ENCODE measurements at regions not wholly inside any gene's neighbourhood (a gene's known extent, or its start where the extent isn't known, plus 50 kb on each side); places are given as distances from the start of the nearest gene placed in this dataset.

DNA sequence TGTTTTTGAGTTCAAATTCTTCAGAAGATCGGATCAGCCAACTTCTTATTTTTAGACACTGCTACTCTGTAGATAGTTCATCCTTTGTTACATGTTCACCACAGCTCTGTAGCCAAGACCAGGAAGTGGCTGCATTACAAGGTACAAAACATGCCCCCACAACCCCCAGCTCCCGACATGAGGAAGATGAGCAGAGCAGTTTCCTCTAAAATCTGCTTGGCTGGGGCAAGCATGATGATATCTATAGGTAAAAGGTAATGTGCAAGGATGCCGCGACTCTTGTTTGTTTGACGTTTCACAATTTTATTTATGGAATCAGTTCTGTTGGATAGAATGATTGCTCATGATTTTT is 126.5 kb upstream of the GRM7 start:
- no peak overlapping the region for H3K27ac Mint-ChIP-seq
- no peak for ATAC-seq (ENCODE audit: low read depth in 2 of 2)
- no peaks in the 10 kb centered on the region for H3K36me3 Mint-ChIP-seq
- Histone ChIP-seq H3K36me3 (ENCODE audit: control insufficient read depth, insufficient read depth, low read length) (no peaks in the 10 kb centered on the region), H3K27ac (ENCODE audit: insufficient read depth, low read length, poor library complexity, severe bottlenecking) (no peak overlapping the region), H3K4me3 (ENCODE audit: low read depth, low read length) (no peak overlapping the region), H3K27me3 (ENCODE audit: control insufficient read depth, insufficient read depth, low read length) (no peaks in the 10 kb centered on the region), H3K9me3 (ENCODE audit: control insufficient read depth in 2 of 2, low read length in 2 of 2) (no peaks in the 10 kb centered on the region), H3K4me1 (ENCODE audit: control insufficient read depth, insufficient read depth, low read length, poor library complexity, severe bottlenecking) (no peaks in the 10 kb centered on the region)
- H3K4me1 Mint-ChIP-seq = no peaks in the 10 kb centered on the region
- H3K4me3 Mint-ChIP-seq = no peak overlapping the region
- H3K27me3 Mint-ChIP-seq = no peaks in the 10 kb centered on the region
- peaks cover 0 to 13% (median 9%) of the 10 kb centered on the region in 7 donors for H3K9me3 Mint-ChIP-seq
- DNase-seq = no peak

DNA sequence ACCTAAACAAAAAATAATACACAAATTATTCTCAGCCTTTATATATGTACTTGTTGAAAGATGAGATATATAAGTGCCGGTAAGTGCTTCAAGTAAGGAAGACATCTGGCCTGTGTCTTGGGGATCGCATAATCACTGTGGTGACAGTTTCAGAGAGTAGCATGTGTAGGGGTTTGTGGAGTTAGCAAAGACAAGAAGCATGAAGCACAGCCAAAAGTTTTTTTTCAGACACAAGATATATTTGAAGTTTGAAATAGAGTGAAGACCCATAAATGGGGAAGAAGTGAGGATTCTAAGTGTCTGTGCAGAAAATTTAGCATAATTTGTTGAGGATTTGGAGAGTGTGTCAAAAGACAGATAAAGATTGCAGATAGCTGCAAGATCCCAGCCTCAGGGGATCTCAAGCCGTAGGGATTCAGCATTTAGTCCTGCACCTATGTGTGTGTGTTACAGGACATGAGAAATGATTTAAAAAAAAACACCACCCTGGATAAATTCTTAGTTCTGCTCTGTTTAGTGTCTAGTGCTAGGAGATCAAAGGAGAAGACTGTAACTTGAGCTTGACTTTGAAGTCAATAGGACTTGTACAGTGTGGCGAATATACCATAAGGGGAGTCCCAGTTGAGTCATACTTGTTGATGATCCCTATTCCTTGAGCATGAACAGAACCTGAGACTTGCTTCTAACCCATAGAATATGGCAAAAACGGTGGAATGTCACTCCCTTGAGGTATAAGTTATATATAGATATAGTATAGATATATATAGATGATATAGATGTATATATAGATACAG is 123.9 kb upstream of the GRM7 start:
- Mint-ChIP-seq H3K4me1 (no peaks in the 10 kb centered on the region), H3K27me3 (no peaks in the 10 kb centered on the region), H3K9me3 (peaks cover 2 to 15% (median 8%) of the 10 kb centered on the region in 7 donors), H3K27ac (no peak overlapping the region), H3K36me3 (no peaks in the 10 kb centered on the region), H3K4me3 (no peak overlapping the region)
- no peaks in the 10 kb centered on the region for H3K27me3 ChIP-seq (ENCODE audit: control insufficient read depth, insufficient read depth, low read length)
- H3K36me3 ChIP-seq (ENCODE audit: control insufficient read depth, insufficient read depth, low read length) = no peaks in the 10 kb centered on the region
- H3K4me3 ChIP-seq (ENCODE audit: low read depth, low read length) = no peak overlapping the region
- no peak for ATAC-seq (ENCODE audit: low read depth in 2 of 2)
- H3K27ac ChIP-seq (ENCODE audit: insufficient read depth, low read length, poor library complexity, severe bottlenecking) = no peak overlapping the region
- DNase-seq = no peak
- no peaks in the 10 kb centered on the region for H3K4me1 ChIP-seq (ENCODE audit: control insufficient read depth, insufficient read depth, low read length, poor library complexity, severe bottlenecking)
- peaks cover 0 to 4% of the 10 kb centered on the region in 2 experiments for H3K9me3 ChIP-seq (ENCODE audit: control insufficient read depth in 2 of 2, low read length in 2 of 2)

DNA sequence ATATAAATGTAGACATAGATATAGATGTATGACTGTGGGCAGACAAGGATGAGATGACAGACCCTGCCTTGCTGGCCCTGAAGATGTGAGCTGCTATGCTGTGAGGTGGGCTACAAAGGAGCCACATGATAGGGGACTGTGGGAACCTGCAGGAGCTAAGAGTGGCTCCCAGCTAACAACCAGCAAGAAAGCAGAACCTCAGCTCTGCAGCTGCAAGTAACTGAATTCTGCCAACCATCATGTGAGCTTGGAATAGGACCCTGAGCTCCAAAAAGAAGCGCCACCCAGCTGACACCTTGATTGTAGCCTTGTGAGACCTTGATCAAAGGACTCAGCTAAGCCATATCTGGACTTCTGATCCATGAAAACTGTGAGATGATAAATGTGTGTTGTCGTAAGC is 123.3 kb upstream of the GRM7 start:
- no peak overlapping the region for H3K4me3 Mint-ChIP-seq
- H3K4me3 ChIP-seq (ENCODE audit: low read depth, low read length) = no peak overlapping the region
- no peak overlapping the region for H3K27ac ChIP-seq (ENCODE audit: insufficient read depth, low read length, poor library complexity, severe bottlenecking)
- H3K27me3 ChIP-seq (ENCODE audit: control insufficient read depth, insufficient read depth, low read length) = no peaks in the 10 kb centered on the region
- H3K36me3 ChIP-seq (ENCODE audit: control insufficient read depth, insufficient read depth, low read length) = no peaks in the 10 kb centered on the region
- ATAC-seq (ENCODE audit: low read depth in 2 of 2) (no peak), DNase-seq (no peak)
- peaks cover 0 to 4% of the 10 kb centered on the region in 2 experiments for H3K9me3 ChIP-seq (ENCODE audit: control insufficient read depth in 2 of 2, low read length in 2 of 2)
- H3K9me3 Mint-ChIP-seq = peaks cover 2 to 15% (median 8%) of the 10 kb centered on the region in 7 donors
- no peaks in the 10 kb centered on the region for H3K4me1 ChIP-seq (ENCODE audit: control insufficient read depth, insufficient read depth, low read length, poor library complexity, severe bottlenecking)
- no peak overlapping the region for H3K27ac Mint-ChIP-seq
- H3K4me1 Mint-ChIP-seq = no peaks in the 10 kb centered on the region
- no peaks in the 10 kb centered on the region for H3K27me3 Mint-ChIP-seq
- no peaks in the 10 kb centered on the region for H3K36me3 Mint-ChIP-seq

DNA sequence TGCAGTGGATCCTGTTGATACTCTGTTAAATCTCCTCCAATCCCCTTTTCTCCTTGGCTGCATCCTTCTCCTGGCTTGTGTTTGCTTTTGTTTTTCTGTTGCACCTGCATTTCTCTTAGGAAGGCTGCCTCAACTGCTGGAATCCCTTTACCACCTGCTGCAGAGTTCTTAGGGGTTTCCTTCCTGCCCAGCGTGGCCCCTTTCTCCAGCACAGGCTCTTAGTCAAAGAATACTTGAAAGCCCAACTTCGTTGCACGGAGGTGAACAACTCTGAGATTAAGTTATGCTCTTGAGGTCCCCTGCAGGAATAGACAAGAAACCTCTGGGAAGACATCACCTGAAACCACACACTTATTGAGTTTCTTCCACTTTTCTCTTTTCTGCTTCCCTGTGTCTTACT is 121.6 kb upstream of the GRM7 start:
- Histone ChIP-seq H3K36me3 (ENCODE audit: control insufficient read depth, insufficient read depth, low read length) (no peaks in the 10 kb centered on the region), H3K27me3 (ENCODE audit: control insufficient read depth, insufficient read depth, low read length) (no peaks in the 10 kb centered on the region), H3K9me3 (ENCODE audit: control insufficient read depth in 2 of 2, low read length in 2 of 2) (peaks cover 0 to 4% of the 10 kb centered on the region in 2 experiments), H3K4me3 (ENCODE audit: low read depth, low read length) (no peak overlapping the region), H3K4me1 (ENCODE audit: control insufficient read depth, insufficient read depth, low read length, poor library complexity, severe bottlenecking) (no peaks in the 10 kb centered on the region), H3K27ac (ENCODE audit: insufficient read depth, low read length, poor library complexity, severe bottlenecking) (no peak overlapping the region)
- H3K27me3 Mint-ChIP-seq = no peaks in the 10 kb centered on the region
- no peak overlapping the region for H3K27ac Mint-ChIP-seq
- ATAC-seq (ENCODE audit: low read depth in 2 of 2) = no peak
- H3K36me3 Mint-ChIP-seq = no peaks in the 10 kb centered on the region
- no peak for DNase-seq
- H3K4me1 Mint-ChIP-seq = no peaks in the 10 kb centered on the region
- H3K4me3 Mint-ChIP-seq = no peak overlapping the region
- peaks cover 3 to 16% (median 8%) of the 10 kb centered on the region in 7 donors for H3K9me3 Mint-ChIP-seq

DNA sequence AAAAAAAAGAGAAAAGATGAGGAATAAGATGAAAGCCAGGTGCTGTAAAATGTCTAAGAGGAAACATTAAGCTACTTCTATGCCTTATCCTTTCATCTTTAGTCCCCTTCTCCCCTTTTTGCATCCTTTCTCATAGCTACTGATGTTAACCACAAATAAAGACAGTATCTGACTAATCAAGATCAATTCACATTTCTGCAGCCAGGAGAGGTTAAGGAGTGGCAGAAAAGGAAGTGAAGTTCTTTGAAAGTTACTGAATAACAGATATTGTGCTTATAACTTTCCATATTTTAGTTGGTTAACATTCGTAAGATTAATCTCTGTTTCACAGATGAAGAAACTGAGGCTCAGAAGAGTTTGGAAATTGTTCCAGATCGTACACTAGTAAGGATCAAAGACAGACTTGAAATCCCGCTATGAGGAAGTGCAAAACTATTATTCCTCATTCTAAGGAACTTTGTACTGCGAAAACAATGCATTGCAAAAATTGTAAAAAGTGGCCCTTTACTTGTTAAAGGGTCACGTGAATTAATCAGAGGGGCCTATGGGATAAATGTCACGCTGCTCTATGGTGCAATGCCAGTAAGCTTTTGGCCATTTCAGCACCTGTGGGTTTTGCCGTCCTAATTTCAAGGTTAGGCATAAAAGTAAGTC is 117.7 kb upstream of the GRM7 start:
- no peak overlapping the region for H3K27ac Mint-ChIP-seq

DNA sequence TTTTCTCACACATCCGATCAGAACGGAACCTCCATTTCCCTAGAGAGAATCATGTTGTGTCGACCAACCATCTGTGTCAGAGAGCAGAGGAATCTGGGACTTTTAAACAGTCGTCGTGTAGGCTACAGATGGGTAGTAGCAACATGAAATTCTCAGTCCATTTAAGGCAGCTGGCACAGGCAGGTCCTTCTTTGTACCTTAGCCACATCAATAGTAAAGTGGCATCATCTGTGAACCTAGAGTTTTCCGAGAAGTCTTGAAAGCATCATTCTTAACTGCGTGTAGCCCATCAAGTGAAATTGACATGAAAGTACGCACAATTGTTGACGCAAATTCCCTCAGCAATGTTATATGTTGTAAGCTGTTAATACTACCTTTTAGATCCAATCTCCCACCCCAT is 114.5 kb upstream of the GRM7 start:
- Histone ChIP-seq H3K36me3 (ENCODE audit: control insufficient read depth, insufficient read depth, low read length) (no peaks in the 10 kb centered on the region), H3K27me3 (ENCODE audit: control insufficient read depth, insufficient read depth, low read length) (no peaks in the 10 kb centered on the region), H3K4me1 (ENCODE audit: control insufficient read depth, insufficient read depth, low read length, poor library complexity, severe bottlenecking) (no peaks in the 10 kb centered on the region), H3K9me3 (ENCODE audit: control insufficient read depth in 2 of 2, low read length in 2 of 2) (peaks cover 0 to 3% of the 10 kb centered on the region in 2 experiments), H3K4me3 (ENCODE audit: low read depth, low read length) (no peak overlapping the region), H3K27ac (ENCODE audit: insufficient read depth, low read length, poor library complexity, severe bottlenecking) (no peak overlapping the region)
- Mint-ChIP-seq H3K27ac (no peak overlapping the region), H3K4me1 (no peaks in the 10 kb centered on the region), H3K9me3 (peaks cover 0 to 28% (median 9%) of the 10 kb centered on the region in 7 donors), H3K36me3 (no peaks in the 10 kb centered on the region), H3K27me3 (no peaks in the 10 kb centered on the region), H3K4me3 (no peak overlapping the region)
- no peak for ATAC-seq (ENCODE audit: low read depth in 2 of 2)
- no peak for DNase-seq

More for the DNA sequence above, 117.7 kb upstream of the GRM7 start:
- Histone ChIP-seq H3K9me3 (ENCODE audit: control insufficient read depth in 2 of 2, low read length in 2 of 2) (peaks cover 0 to 4% of the 10 kb centered on the region in 2 experiments), H3K27ac (ENCODE audit: insufficient read depth, low read length, poor library complexity, severe bottlenecking) (no peak overlapping the region), H3K4me3 (ENCODE audit: low read depth, low read length) (no peak overlapping the region), H3K4me1 (ENCODE audit: control insufficient read depth, insufficient read depth, low read length, poor library complexity, severe bottlenecking) (no peaks in the 10 kb centered on the region), H3K36me3 (ENCODE audit: control insufficient read depth, insufficient read depth, low read length) (no peaks in the 10 kb centered on the region), H3K27me3 (ENCODE audit: control insufficient read depth, insufficient read depth, low read length) (no peaks in the 10 kb centered on the region)
- no peak overlapping the region for H3K4me3 Mint-ChIP-seq
- H3K4me1 Mint-ChIP-seq = no peaks in the 10 kb centered on the region
- ATAC-seq (ENCODE audit: low read depth in 2 of 2) (no peak), DNase-seq (no peak)
- no peaks in the 10 kb centered on the region for H3K27me3 Mint-ChIP-seq
- peaks cover 0 to 28% (median 9%) of the 10 kb centered on the region in 7 donors for H3K9me3 Mint-ChIP-seq
- H3K36me3 Mint-ChIP-seq = no peaks in the 10 kb centered on the region

DNA sequence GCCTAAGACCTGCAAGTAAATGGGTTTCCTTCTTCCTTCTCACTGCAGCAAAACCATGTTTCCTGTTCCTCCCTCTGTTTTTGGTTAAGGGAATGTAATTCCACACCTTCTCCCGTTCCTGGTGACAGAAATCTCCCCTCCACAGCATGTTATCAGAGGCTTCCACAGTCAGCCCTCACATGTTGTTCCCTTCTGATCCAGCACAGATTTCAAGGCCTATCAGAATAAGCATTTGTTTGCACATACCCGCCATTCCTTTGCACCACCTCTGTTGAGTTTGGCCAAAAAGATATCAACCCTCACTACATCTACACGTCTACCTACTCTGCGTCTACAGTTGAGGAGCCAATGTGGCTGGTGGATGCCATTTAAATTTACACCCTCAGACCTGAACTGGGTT is 113.9 kb upstream of the GRM7 start:
- H3K9me3 Mint-ChIP-seq = peaks cover 0 to 28% (median 9%) of the 10 kb centered on the region in 7 donors
- no peaks in the 10 kb centered on the region for H3K4me1 ChIP-seq (ENCODE audit: control insufficient read depth, insufficient read depth, low read length, poor library complexity, severe bottlenecking)
- H3K27ac Mint-ChIP-seq = no peak overlapping the region
- no peaks in the 10 kb centered on the region for H3K36me3 ChIP-seq (ENCODE audit: control insufficient read depth, insufficient read depth, low read length)
- H3K27ac ChIP-seq (ENCODE audit: insufficient read depth, low read length, poor library complexity, severe bottlenecking) = no peak overlapping the region
- no peaks in the 10 kb centered on the region for H3K27me3 ChIP-seq (ENCODE audit: control insufficient read depth, insufficient read depth, low read length)
- no peak for ATAC-seq (ENCODE audit: low read depth in 2 of 2)
- H3K27me3 Mint-ChIP-seq = no peaks in the 10 kb centered on the region
- H3K9me3 ChIP-seq (ENCODE audit: control insufficient read depth in 2 of 2, low read length in 2 of 2) = no peaks in the 10 kb centered on the region
- no peak overlapping the region for H3K4me3 Mint-ChIP-seq
- no peak overlapping the region for H3K4me3 ChIP-seq (ENCODE audit: low read depth, low read length)
- DNase-seq = no peak
- H3K36me3 Mint-ChIP-seq = no peaks in the 10 kb centered on the region
- H3K4me1 Mint-ChIP-seq = no peaks in the 10 kb centered on the region

DNA sequence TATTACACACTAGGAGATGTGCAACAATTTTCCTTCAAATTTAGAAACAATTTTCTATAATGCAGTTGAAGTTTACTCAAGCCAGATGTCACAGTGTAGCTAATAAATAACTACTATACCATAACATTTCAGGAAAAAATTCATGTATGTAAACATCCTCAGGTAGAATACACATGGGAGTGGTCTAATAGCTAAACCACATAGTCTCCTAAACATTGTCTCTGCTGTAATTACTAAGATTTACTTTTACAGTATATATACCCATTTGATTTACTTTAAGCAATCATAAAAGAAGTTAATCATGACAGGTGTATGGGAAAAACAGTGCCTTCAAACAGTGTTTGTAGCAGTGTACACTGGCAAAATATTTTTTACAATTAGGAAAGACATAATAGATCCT is 110.1 kb upstream of the GRM7 start:
- no peaks in the 10 kb centered on the region for H3K36me3 Mint-ChIP-seq
- no peaks in the 10 kb centered on the region for H3K4me1 Mint-ChIP-seq
- no peak overlapping the region for H3K4me3 ChIP-seq (ENCODE audit: low read depth, low read length)
- no peaks in the 10 kb centered on the region for H3K27me3 ChIP-seq (ENCODE audit: control insufficient read depth, insufficient read depth, low read length)
- H3K9me3 Mint-ChIP-seq = peaks cover 0 to 23% (median 12%) of the 10 kb centered on the region in 7 donors
- H3K9me3 ChIP-seq (ENCODE audit: control insufficient read depth in 2 of 2, low read length in 2 of 2) = peaks cover 0 to 2% of the 10 kb centered on the region in 2 experiments
- H3K27me3 Mint-ChIP-seq = no peaks in the 10 kb centered on the region
- H3K27ac Mint-ChIP-seq = no peak overlapping the region
- DNase-seq (no peak), ATAC-seq (ENCODE audit: low read depth in 2 of 2) (no peak)
- H3K27ac ChIP-seq (ENCODE audit: insufficient read depth, low read length, poor library complexity, severe bottlenecking) = no peak overlapping the region
- H3K4me1 ChIP-seq (ENCODE audit: control insufficient read depth, insufficient read depth, low read length, poor library complexity, severe bottlenecking) = no peaks in the 10 kb centered on the region
- H3K4me3 Mint-ChIP-seq = no peak overlapping the region
- no peaks in the 10 kb centered on the region for H3K36me3 ChIP-seq (ENCODE audit: control insufficient read depth, insufficient read depth, low read length)

Data from CD4-positive, CD25-positive, alpha-beta regulatory T cell (primary cell).